Tibial artery (tissue), 4 donors: ENCODE measurements at regions not wholly inside any gene's neighbourhood (a gene's known extent, or its start where the extent isn't known, plus 50 kb on each side); places are given as distances from the start of the nearest gene placed in this dataset.

Experiments used
- DNase-seq, 2 donors: peaks; one replicate each; pipeline ENCODE4 v3.0.0-alpha.2; 2019
- H3K27ac ChIP-seq, 2 donors: fragments of 200-600 bp; sonication (generic) in 1 of 2; 1 replicate in 1 of 2; 2 replicates in 1 of 2; pipeline ENCODE4 v1.5.1; 2018 to 2019; ENCODE audit warnings: mild to moderate bottlenecking in 1 of 2
- H3K27me3 ChIP-seq, 2 donors: fragments of 200-600 bp; sonication (generic) in 1 of 2; one replicate each; pipeline versions ENCODE4 v1.5.1 to v1.6.0; 2016 to 2019
- H3K36me3 ChIP-seq, 3 donors: fragments of 200-600 bp; sonication (generic) in 2 of 3; one replicate each; pipeline ENCODE4 v1.5.1; 2016 to 2019; ENCODE audit warnings: mild to moderate bottlenecking in 2 of 3
- H3K4me1 ChIP-seq, 4 donors: fragments of 200-600 bp; sonication (generic) in 2 of 4; 1 replicate in 3 of 4; 2 replicates in 1 of 4; pipeline ENCODE4 v1.5.1; 2016 to 2019
- H3K4me3 ChIP-seq, 2 donors: fragments of 200-600 bp; sonication (generic) in 1 of 2; 1 replicate in 1 of 2; 2 replicates in 1 of 2; pipeline ENCODE4 v1.5.1; 2018 to 2019; ENCODE audit warnings: mild to moderate bottlenecking in 2 of 2
- H3K9me3 ChIP-seq, 3 donors: fragments of 200-600 bp; sonication (generic) in 1 of 3; one replicate each; pipeline ENCODE4 v1.5.1; 2016 to 2019
- CTCF ChIP-seq, 2 experiments: fragments of 200-600 bp in 1 of 2; fragments of 450-650 bp in 1 of 2; IDR thresholded peaks; one replicate each; pipeline ENCODE4 v1.5.1; 2017 to 2019; ENCODE audit warnings: antibody characterized with exemption in 2 of 2, mild to moderate bottlenecking in 1 of 2, moderate library complexity in 1 of 2
- intact Hi-C: fragments of 100-400 bp; cut with DNase I; formaldehyde crosslinking; loops from one replicate; pipeline ENCODE4 v1.15.0; 2023; ENCODE audit warnings: low total_unique reads

- Histone ChIP-seq H3K27ac (no peak overlapping the region), H3K4me1 (peaks cover 0 to 4% (median 0%) of the 10 kb centered on the region in 4 donors), H3K9me3 (no peaks in the 10 kb centered on the region), H3K4me3 (no peak overlapping the region), H3K27me3 (no peaks in the 10 kb centered on the region), H3K36me3 (no peaks in the 10 kb centered on the region)
- no peak for DNase-seq
- intact Hi-C loops, result no loop called here
- no peak for TF ChIP-seq CTCF (IDR thresholded peaks at IDR 0.05)
These were observed 1465.6 kb upstream of the ZEB2 start for GRCh38 chr2:145985517-145985916.

GRCh38 chr2:145984580-145984979 lies 1464.7 kb upstream of the ZEB2 start:
- Histone ChIP-seq H3K4me3 (no peak overlapping the region), H3K4me1 (peaks cover 0 to 4% (median 0%) of the 10 kb centered on the region in 4 donors), H3K27me3 (no peaks in the 10 kb centered on the region), H3K9me3 (no peaks in the 10 kb centered on the region), H3K36me3 (no peaks in the 10 kb centered on the region), H3K27ac (no peak overlapping the region)
- intact Hi-C loops, result no loop called here
- TF ChIP-seq CTCF (IDR thresholded peaks at IDR 0.05), result no peak
- DNase-seq, result no peak

- H3K27me3 ChIP-seq, result no peaks in the 10 kb centered on the region
- H3K4me3 ChIP-seq, result no peak overlapping the region
- no peak overlapping the region for H3K27ac ChIP-seq
- H3K36me3 ChIP-seq, result no peaks in the 10 kb centered on the region
- H3K9me3 ChIP-seq, result no peaks in the 10 kb centered on the region
- peaks cover 0 to 4% (median 0%) of the 10 kb centered on the region in 4 donors for H3K4me1 ChIP-seq
- intact Hi-C loops, result no loop called here
- no peak for DNase-seq
- no peak for TF ChIP-seq CTCF (IDR thresholded peaks at IDR 0.05)
These were observed 1460.4 kb upstream of the ZEB2 start for GRCh38 chr2:145980318-145980717.

- Histone ChIP-seq H3K9me3 (no peaks in the 10 kb centered on the region), H3K4me1 (no peaks in the 10 kb centered on the region), H3K36me3 (no peaks in the 10 kb centered on the region), H3K27me3 (no peaks in the 10 kb centered on the region), H3K27ac (no peak overlapping the region), H3K4me3 (no peak overlapping the region)
- intact Hi-C loops, result no loop called here
- no peak for TF ChIP-seq CTCF (IDR thresholded peaks at IDR 0.05)
- no peak for DNase-seq
These were observed 1455.5 kb upstream of the ZEB2 start for GRCh38 chr2:145975406-145975805.

- H3K4me3 ChIP-seq, result no peak overlapping the region
- H3K27me3 ChIP-seq, result no peaks in the 10 kb centered on the region
- no peaks in the 10 kb centered on the region for H3K4me1 ChIP-seq
- no peak for TF ChIP-seq CTCF (IDR thresholded peaks at IDR 0.05)
- no peak for DNase-seq
- H3K27ac ChIP-seq, result no peak overlapping the region
- H3K36me3 ChIP-seq, result no peaks in the 10 kb centered on the region
- peaks cover 0 to 15% (median 6%) of the 10 kb centered on the region in 3 donors for H3K9me3 ChIP-seq
- intact Hi-C loops, result no loop called here
These were observed 1441.9 kb upstream of the ZEB2 start for GRCh38 chr2:145961846-145962245.
